ENCODE measurements at regions not wholly inside any gene's neighbourhood (a gene's known extent, or its start where the extent isn't known, plus 50 kb on each side); places are given as distances from the start of the nearest gene placed in this dataset.

DNA sequence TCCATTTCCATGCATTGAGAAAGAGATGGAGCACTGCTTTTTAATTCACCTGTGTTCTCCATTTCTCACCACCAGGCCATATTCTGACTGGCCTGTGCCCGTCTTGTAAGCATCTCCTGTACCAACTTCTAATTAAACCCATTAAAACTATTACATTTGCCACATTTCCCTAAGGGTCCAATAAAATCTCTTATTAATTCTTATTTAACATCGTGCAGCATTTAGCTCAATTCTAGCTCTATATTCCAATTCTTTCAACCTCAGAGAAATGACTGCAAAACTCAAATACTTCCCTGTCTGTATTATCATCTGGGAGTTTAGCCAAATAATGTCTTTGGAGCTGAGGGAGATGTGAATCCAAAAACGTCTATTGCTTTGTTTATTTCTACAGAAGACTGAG is 495.4 kb upstream of the TMEM132C start:
- no peak overlapping the region for H3K27ac Mint-ChIP-seq
- H3K4me3 Mint-ChIP-seq (ENCODE audit: low read depth), result no peak overlapping the region
- TF ChIP-seq CTCF (IDR thresholded peaks at IDR 0.05; ENCODE audit: unreplicated experiment), result no peak
- H3K36me3 Mint-ChIP-seq (ENCODE audit: insufficient read depth), result no peaks in the 10 kb centered on the region
- no peaks in the 10 kb centered on the region for H3K9me3 Mint-ChIP-seq (ENCODE audit: low read depth)
- peaks cover 4% of the 10 kb centered on the region for H3K4me1 Mint-ChIP-seq (ENCODE audit: low read depth)
- no peak for DNase-seq (ENCODE audit: low spot score, unreplicated experiment)
- H3K27me3 Mint-ChIP-seq, result peaks cover 6% of the 10 kb centered on the region

GRCh38 chr12:127773520-127773919 is 493.4 kb upstream of the TMEM132C start:
- peak; percentile 59 for TF ChIP-seq CTCF (IDR thresholded peaks at IDR 0.05; ENCODE audit: unreplicated experiment)
- peaks cover 4% of the 10 kb centered on the region for H3K4me1 Mint-ChIP-seq (ENCODE audit: low read depth)
- H3K9me3 Mint-ChIP-seq (ENCODE audit: low read depth), result no peaks in the 10 kb centered on the region
- H3K27ac Mint-ChIP-seq, result no peak overlapping the region
- DNase-seq (ENCODE audit: low spot score, unreplicated experiment), result no peak
- no peaks in the 10 kb centered on the region for H3K36me3 Mint-ChIP-seq (ENCODE audit: insufficient read depth)
- peaks cover 6% of the 10 kb centered on the region for H3K27me3 Mint-ChIP-seq
- no peak overlapping the region for H3K4me3 Mint-ChIP-seq (ENCODE audit: low read depth)

DNA sequence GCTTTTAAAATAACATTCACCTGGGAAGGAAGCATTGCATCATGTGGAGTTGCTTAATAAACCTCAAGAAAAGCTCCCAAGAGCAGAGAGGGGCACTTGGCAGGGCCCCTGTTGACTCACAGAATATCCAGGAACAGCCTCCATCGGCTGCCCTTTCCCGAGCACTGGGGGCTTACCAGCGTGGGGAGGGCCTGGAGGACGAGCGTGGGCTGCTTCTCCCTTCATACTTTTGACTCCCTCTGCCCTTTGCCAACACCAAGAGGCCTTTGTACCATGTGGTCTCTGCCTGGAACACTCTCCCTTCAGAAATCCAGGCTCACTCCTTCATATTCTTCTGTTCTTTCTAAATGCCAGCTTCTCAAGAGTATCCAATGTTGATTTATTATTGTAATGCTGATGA is 492.1 kb upstream of the TMEM132C start:
- no peak for TF ChIP-seq CTCF (IDR thresholded peaks at IDR 0.05; ENCODE audit: unreplicated experiment)

DNA sequence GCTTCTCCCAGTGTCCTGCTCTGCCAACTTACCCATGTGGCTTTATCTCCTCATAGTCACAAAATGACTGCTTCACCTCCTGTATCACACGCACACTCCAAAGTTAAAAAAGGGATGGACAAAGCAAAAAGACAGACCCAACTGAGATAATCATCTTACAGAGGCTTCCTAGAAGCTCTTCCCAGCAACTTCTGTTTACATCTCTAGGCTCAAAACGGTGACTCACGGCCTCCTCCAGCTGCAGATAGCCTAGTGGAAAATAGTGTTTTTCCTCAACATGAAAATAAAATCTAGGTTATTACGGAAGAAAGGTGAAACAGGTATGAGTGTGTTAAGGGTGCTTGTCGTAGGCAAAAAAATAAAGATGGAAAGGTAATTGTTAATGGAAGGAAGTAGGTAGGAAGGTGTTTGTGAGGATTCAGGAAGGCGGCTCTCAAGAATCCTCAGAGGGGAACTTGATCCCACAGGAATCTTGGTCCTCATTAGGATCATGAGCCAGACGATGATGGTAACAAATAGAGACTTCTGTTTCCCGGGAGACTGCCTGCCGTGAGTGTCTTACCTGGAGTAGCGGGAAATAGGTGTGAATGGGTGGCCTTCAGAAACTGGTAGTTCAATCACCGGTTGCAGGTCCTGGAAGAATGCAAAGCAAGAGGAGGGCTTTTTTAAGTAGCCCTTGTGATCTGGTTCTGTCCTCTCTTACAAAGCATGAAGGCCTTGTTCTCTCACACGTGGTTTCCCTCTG is 487.5 kb upstream of the TMEM132C start:
- H3K9me3 Mint-ChIP-seq (ENCODE audit: low read depth), result peaks cover 3% of the 10 kb centered on the region
- H3K27ac Mint-ChIP-seq, result no peak overlapping the region
- TF ChIP-seq CTCF (IDR thresholded peaks at IDR 0.05; ENCODE audit: unreplicated experiment), result no peak
- no peaks in the 10 kb centered on the region for H3K36me3 Mint-ChIP-seq (ENCODE audit: insufficient read depth)
- no peaks in the 10 kb centered on the region for H3K4me1 Mint-ChIP-seq (ENCODE audit: low read depth)
- no peak for DNase-seq (ENCODE audit: low spot score, unreplicated experiment)
- peaks cover under 1% of the 10 kb centered on the region for H3K27me3 Mint-ChIP-seq
- H3K4me3 Mint-ChIP-seq (ENCODE audit: low read depth), result no peak overlapping the region

More for the DNA sequence above, 492.1 kb upstream of the TMEM132C start:
- H3K36me3 Mint-ChIP-seq (ENCODE audit: insufficient read depth), result no peaks in the 10 kb centered on the region
- peaks cover 4% of the 10 kb centered on the region for H3K4me1 Mint-ChIP-seq (ENCODE audit: low read depth)
- H3K27me3 Mint-ChIP-seq, result peaks cover 6% of the 10 kb centered on the region
- no peak overlapping the region for H3K27ac Mint-ChIP-seq
- H3K4me3 Mint-ChIP-seq (ENCODE audit: low read depth), result no peak overlapping the region
- H3K9me3 Mint-ChIP-seq (ENCODE audit: low read depth), result peaks cover 3% of the 10 kb centered on the region
- no peak for DNase-seq (ENCODE audit: low spot score, unreplicated experiment)

DNA sequence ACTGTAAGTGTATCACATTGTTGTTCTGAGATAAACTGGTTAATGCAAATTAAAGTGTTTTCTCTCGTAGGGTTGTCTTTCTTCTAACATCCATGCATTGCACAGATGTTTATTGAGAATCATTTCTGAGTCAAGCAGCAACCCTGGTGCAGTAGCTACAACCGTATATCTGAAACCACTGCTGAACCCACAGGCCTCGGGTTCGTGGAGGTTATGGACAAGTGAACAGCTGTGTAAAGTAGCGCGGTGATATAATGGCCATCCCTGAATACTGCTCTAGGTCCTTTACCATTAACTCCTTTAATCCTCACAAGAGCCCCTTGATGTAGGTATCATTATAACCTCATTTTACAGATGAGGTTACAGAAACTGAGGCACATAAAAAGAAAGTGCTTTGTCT is 486.1 kb upstream of the TMEM132C start:
- no peak for DNase-seq (ENCODE audit: low spot score, unreplicated experiment)
- Mint-ChIP-seq H3K27ac (no peak overlapping the region), H3K36me3 (ENCODE audit: insufficient read depth) (no peaks in the 10 kb centered on the region), H3K4me1 (ENCODE audit: low read depth) (no peaks in the 10 kb centered on the region), H3K9me3 (ENCODE audit: low read depth) (peaks cover 3% of the 10 kb centered on the region), H3K4me3 (ENCODE audit: low read depth) (no peak overlapping the region), H3K27me3 (no peaks in the 10 kb centered on the region)
- TF ChIP-seq CTCF (IDR thresholded peaks at IDR 0.05; ENCODE audit: unreplicated experiment), result no peak

Data from progenitor cell of endocrine pancreas (in vitro differentiated cells).